ENCODE measurements at regions not wholly inside any gene's neighbourhood (a gene's known extent, or its start where the extent isn't known, plus 50 kb on each side); places are given as distances from the start of the nearest gene placed in this dataset.
"Not testable (repeated sequence)": the region's sequence is repeated elsewhere in the genome, so short reads cannot be mapped to it uniquely, and the experiment has no call there.

- no peaks in the 10 kb centered on the region for H3K4me1 ChIP-seq (ENCODE audit: low read length)
- no peak overlapping the region for H2AFZ ChIP-seq (ENCODE audit: low read length)
- no peak overlapping the region for H3K4me3 ChIP-seq (ENCODE audit: low read length)
- H3K27me3 ChIP-seq (ENCODE audit: low read length) = no peaks in the 10 kb centered on the region
- no peaks in the 10 kb centered on the region for H4K20me1 ChIP-seq (ENCODE audit: insufficient read depth, low read depth, low read length)
- no peak overlapping the region for H3K9ac ChIP-seq (ENCODE audit: low read length)
- H3K27ac ChIP-seq (ENCODE audit: low read length) = no peak overlapping the region
- H3K4me2 ChIP-seq (ENCODE audit: low read depth, low read length, poor library complexity, severe bottlenecking) = no peak overlapping the region
- no peaks in the 10 kb centered on the region for H3K36me3 ChIP-seq (ENCODE audit: insufficient read depth, low read length)
- no peaks in the 10 kb centered on the region for H3K79me2 ChIP-seq (ENCODE audit: low read length)
- DNase-seq = no peak
- no peaks in the 10 kb centered on the region for H3K9me2 ChIP-seq (replicated peaks; ENCODE audit: insufficient read depth, low read length)
- peaks cover 21% of the 10 kb centered on the region for H3K9me3 ChIP-seq (ENCODE audit: low read length)
These were observed 1458.9 kb downstream of the AMY1C start for GRCh38 chr1:105208581-105208980.

- Histone ChIP-seq H3K36me3 (ENCODE audit: insufficient read depth, low read length) (no peaks in the 10 kb centered on the region), H3K27me3 (ENCODE audit: low read length) (no peaks in the 10 kb centered on the region), H2AFZ (ENCODE audit: low read length) (no peak overlapping the region), H3K4me2 (ENCODE audit: low read depth, low read length, poor library complexity, severe bottlenecking) (no peak overlapping the region), H3K4me1 (ENCODE audit: low read length) (no peaks in the 10 kb centered on the region), H3K4me3 (ENCODE audit: low read length) (no peak overlapping the region; the same call in 1 of the 2 replicates), H3K27ac (ENCODE audit: low read length) (no peak overlapping the region), H4K20me1 (ENCODE audit: insufficient read depth, low read depth, low read length) (no peaks in the 10 kb centered on the region), H3K79me2 (ENCODE audit: low read length) (no peaks in the 10 kb centered on the region), H3K9me3 (ENCODE audit: low read length) (peaks cover 21% of the 10 kb centered on the region), H3K9me2 (replicated peaks; ENCODE audit: insufficient read depth, low read length) (no peaks in the 10 kb centered on the region), H3K9ac (ENCODE audit: low read length) (no peak overlapping the region)
- DNase-seq = no peak
These were observed 1461.0 kb downstream of the AMY1C start for GRCh38 chr1:105210747-105211146.

GRCh38 chr1:105231378-105231777, 1481.7 kb downstream of the AMY1C start:
- no peak for DNase-seq
- Histone ChIP-seq H3K79me2 (ENCODE audit: low read length) (no peaks in the 10 kb centered on the region), H4K20me1 (ENCODE audit: insufficient read depth, low read depth, low read length) (no peaks in the 10 kb centered on the region), H3K9me3 (ENCODE audit: low read length) (peaks cover 18% of the 10 kb centered on the region), H3K27me3 (ENCODE audit: low read length) (no peaks in the 10 kb centered on the region), H2AFZ (ENCODE audit: low read length) (no peak overlapping the region), H3K4me3 (ENCODE audit: low read length) (no peak overlapping the region), H3K9me2 (replicated peaks; ENCODE audit: insufficient read depth, low read length) (no peaks in the 10 kb centered on the region), H3K4me2 (ENCODE audit: low read depth, low read length, poor library complexity, severe bottlenecking) (no peak overlapping the region), H3K27ac (ENCODE audit: low read length) (no peak overlapping the region), H3K9ac (ENCODE audit: low read length) (no peak overlapping the region), H3K4me1 (ENCODE audit: low read length) (no peaks in the 10 kb centered on the region), H3K36me3 (ENCODE audit: insufficient read depth, low read length) (no peaks in the 10 kb centered on the region)

- Histone ChIP-seq H3K36me3 (ENCODE audit: insufficient read depth, low read length) (no peaks in the 10 kb centered on the region), H3K79me2 (ENCODE audit: low read length) (no peaks in the 10 kb centered on the region), H3K9me2 (replicated peaks; ENCODE audit: insufficient read depth, low read length) (no peaks in the 10 kb centered on the region), H4K20me1 (ENCODE audit: insufficient read depth, low read depth, low read length) (no peaks in the 10 kb centered on the region), H3K4me2 (ENCODE audit: low read depth, low read length, poor library complexity, severe bottlenecking) (no peak overlapping the region), H3K27me3 (ENCODE audit: low read length) (no peaks in the 10 kb centered on the region), H3K9me3 (ENCODE audit: low read length) (peaks cover 36% of the 10 kb centered on the region), H3K9ac (ENCODE audit: low read length) (no peak overlapping the region), H3K27ac (ENCODE audit: low read length) (no peak overlapping the region), H2AFZ (ENCODE audit: low read length) (no peak overlapping the region), H3K4me1 (ENCODE audit: low read length) (no peaks in the 10 kb centered on the region), H3K4me3 (ENCODE audit: low read length) (no peak overlapping the region)
- DNase-seq = no peak
These were observed 1493.7 kb downstream of the AMY1C start for GRCh38 chr1:105243411-105243810.

GRCh38 chr1:105243969-105244368, 1494.3 kb downstream of the AMY1C start:
- no peaks in the 10 kb centered on the region for H4K20me1 ChIP-seq (ENCODE audit: insufficient read depth, low read depth, low read length)
- no peak overlapping the region for H3K9ac ChIP-seq (ENCODE audit: low read length)
- no peak overlapping the region for H2AFZ ChIP-seq (ENCODE audit: low read length)
- no peak overlapping the region for H3K4me3 ChIP-seq (ENCODE audit: low read length)
- no peaks in the 10 kb centered on the region for H3K9me2 ChIP-seq (replicated peaks; ENCODE audit: insufficient read depth, low read length)
- peaks cover 33% of the 10 kb centered on the region for H3K9me3 ChIP-seq (ENCODE audit: low read length)
- H3K4me1 ChIP-seq (ENCODE audit: low read length) = no peaks in the 10 kb centered on the region
- no peaks in the 10 kb centered on the region for H3K79me2 ChIP-seq (ENCODE audit: low read length)
- no peak overlapping the region for H3K27ac ChIP-seq (ENCODE audit: low read length)
- H3K36me3 ChIP-seq (ENCODE audit: insufficient read depth, low read length) = no peaks in the 10 kb centered on the region
- DNase-seq = no peak
- no peaks in the 10 kb centered on the region for H3K27me3 ChIP-seq (ENCODE audit: low read length)
- no peak overlapping the region for H3K4me2 ChIP-seq (ENCODE audit: low read depth, low read length, poor library complexity, severe bottlenecking)

- no peaks in the 10 kb centered on the region for H3K36me3 ChIP-seq (ENCODE audit: insufficient read depth, low read length)
- no peaks in the 10 kb centered on the region for H3K9me2 ChIP-seq (replicated peaks; ENCODE audit: insufficient read depth, low read length)
These were observed 1505.2 kb downstream of the AMY1C start for GRCh38 chr1:105254906-105255305.

GRCh38 chr1:105260001-105260400, 1510.3 kb downstream of the AMY1C start:
- Histone ChIP-seq H3K27ac (ENCODE audit: low read length) (no peak overlapping the region), H2AFZ (ENCODE audit: low read length) (no peak overlapping the region), H3K4me1 (ENCODE audit: low read length) (no peaks in the 10 kb centered on the region), H4K20me1 (ENCODE audit: insufficient read depth, low read depth, low read length) (no peaks in the 10 kb centered on the region), H3K9ac (ENCODE audit: low read length) (no peak overlapping the region), H3K36me3 (ENCODE audit: insufficient read depth, low read length) (no peaks in the 10 kb centered on the region), H3K9me2 (replicated peaks; ENCODE audit: insufficient read depth, low read length) (no peaks in the 10 kb centered on the region), H3K4me3 (ENCODE audit: low read length) (no peak overlapping the region), H3K79me2 (ENCODE audit: low read length) (no peaks in the 10 kb centered on the region), H3K4me2 (ENCODE audit: low read depth, low read length, poor library complexity, severe bottlenecking) (no peak overlapping the region), H3K9me3 (ENCODE audit: low read length) (peaks cover 16% of the 10 kb centered on the region), H3K27me3 (ENCODE audit: low read length) (no peaks in the 10 kb centered on the region)
- DNase-seq = no peak

More at GRCh38 chr1:105254906-105255305, 1505.2 kb downstream of the AMY1C start:
- Histone ChIP-seq H3K79me2 (ENCODE audit: low read length) (no peaks in the 10 kb centered on the region), H3K4me2 (ENCODE audit: low read depth, low read length, poor library complexity, severe bottlenecking) (no peak overlapping the region), H3K27me3 (ENCODE audit: low read length) (no peaks in the 10 kb centered on the region), H3K9ac (ENCODE audit: low read length) (no peak overlapping the region), H3K4me1 (ENCODE audit: low read length) (no peaks in the 10 kb centered on the region), H3K27ac (ENCODE audit: low read length) (no peak overlapping the region), H2AFZ (ENCODE audit: low read length) (no peak overlapping the region), H4K20me1 (ENCODE audit: insufficient read depth, low read depth, low read length) (no peaks in the 10 kb centered on the region), H3K9me3 (ENCODE audit: low read length) (peaks cover 18% of the 10 kb centered on the region), H3K4me3 (ENCODE audit: low read length) (no peak overlapping the region)
- DNase-seq = no peak

- Histone ChIP-seq H2AFZ (ENCODE audit: low read length) (no peak overlapping the region), H3K4me1 (ENCODE audit: low read length) (no peaks in the 10 kb centered on the region), H3K27ac (ENCODE audit: low read length) (no peak overlapping the region), H3K9ac (ENCODE audit: low read length) (no peak overlapping the region), H3K4me2 (ENCODE audit: low read depth, low read length, poor library complexity, severe bottlenecking) (no peak overlapping the region), H3K9me3 (ENCODE audit: low read length) (peaks cover 18% of the 10 kb centered on the region), H3K9me2 (replicated peaks; ENCODE audit: insufficient read depth, low read length) (no peaks in the 10 kb centered on the region), H3K27me3 (ENCODE audit: low read length) (no peaks in the 10 kb centered on the region), H4K20me1 (ENCODE audit: insufficient read depth, low read depth, low read length) (no peaks in the 10 kb centered on the region), H3K79me2 (ENCODE audit: low read length) (no peaks in the 10 kb centered on the region), H3K36me3 (ENCODE audit: insufficient read depth, low read length) (no peaks in the 10 kb centered on the region), H3K4me3 (ENCODE audit: low read length) (no peak overlapping the region)
- DNase-seq = no peak
These were observed 1521.3 kb downstream of the AMY1C start for GRCh38 chr1:105270966-105271365.

- H3K27ac ChIP-seq (ENCODE audit: low read length); H3K4me2 ChIP-seq (ENCODE audit: low read depth, low read length, poor library complexity, severe bottlenecking); DNase-seq; H3K9me2 ChIP-seq (replicated peaks; ENCODE audit: insufficient read depth, low read length); H3K79me2 ChIP-seq (ENCODE audit: low read length); H3K4me3 ChIP-seq (ENCODE audit: low read length); H3K27me3 ChIP-seq (ENCODE audit: low read length); H3K9ac ChIP-seq (ENCODE audit: low read length); H3K36me3 ChIP-seq (ENCODE audit: insufficient read depth, low read length); H3K4me1 ChIP-seq (ENCODE audit: low read length); H2AFZ ChIP-seq (ENCODE audit: low read length); H4K20me1 ChIP-seq (ENCODE audit: insufficient read depth, low read depth, low read length): not testable (repeated sequence)
- peaks cover 14% of the 10 kb centered on the region; the same call in 1 of the 2 replicates for H3K9me3 ChIP-seq (ENCODE audit: low read length)
These were observed 1522.7 kb downstream of the AMY1C start for GRCh38 chr1:105272376-105272775.

Measured in Karpas-422 (cell line).